ENCODE measurements at regions not wholly inside any gene's neighbourhood (a gene's known extent, or its start where the extent isn't known, plus 50 kb on each side); places are given as distances from the start of the nearest gene placed in this dataset.

GRCh38 chr2:150735894-150736498, 248.5 kb upstream of the RND3 start:
- no peaks in the 10 kb centered on the region for H3K27me3 Mint-ChIP-seq
- H3K9me3 Mint-ChIP-seq, result no peaks in the 10 kb centered on the region
- no peaks in the 10 kb centered on the region for H3K4me1 Mint-ChIP-seq
- no peak overlapping the region for H3K27ac Mint-ChIP-seq
- no peaks in the 10 kb centered on the region for H3K36me3 Mint-ChIP-seq (ENCODE audit: low read depth)
- ATAC-seq (no peak), DNase-seq (no peak)
- no peak overlapping the region for H3K4me3 Mint-ChIP-seq

GRCh38 chr2:150733051-150733618, 245.7 kb upstream of the RND3 start:
- H3K4me3 Mint-ChIP-seq, result no peak overlapping the region
- DNase-seq, result no peak
- H3K27me3 Mint-ChIP-seq, result peaks cover 2% of the 10 kb centered on the region
- H3K27ac Mint-ChIP-seq, result no peak overlapping the region
- H3K36me3 Mint-ChIP-seq (ENCODE audit: low read depth), result no peaks in the 10 kb centered on the region
- H3K9me3 Mint-ChIP-seq, result peaks cover 4% of the 10 kb centered on the region
- no peaks in the 10 kb centered on the region for H3K4me1 Mint-ChIP-seq
- no peak for ATAC-seq

DNA sequence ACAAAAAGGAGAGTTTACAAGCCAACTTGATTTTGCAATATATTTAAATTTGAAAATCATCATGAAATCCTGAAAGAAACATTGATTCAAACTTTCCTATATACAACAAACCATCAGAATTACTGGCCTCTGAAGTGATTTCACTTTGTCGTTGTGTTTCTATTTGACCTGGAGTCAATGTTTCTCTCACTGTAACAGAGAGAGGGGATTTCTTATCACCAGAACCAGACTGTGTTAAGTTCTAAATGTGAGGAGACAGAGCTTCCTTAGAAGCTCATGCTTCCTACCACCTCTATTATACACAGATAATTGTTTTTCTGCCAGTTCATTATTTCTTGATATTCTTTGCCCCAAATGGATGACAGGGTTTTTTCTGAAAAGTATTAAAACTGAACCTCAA, 245.0 kb upstream of the RND3 start:
- DNase-seq, result no peak
- no peak for ATAC-seq
- H3K27me3 Mint-ChIP-seq, result peaks cover 2% of the 10 kb centered on the region
- H3K9me3 Mint-ChIP-seq, result peaks cover 4% of the 10 kb centered on the region
- H3K4me1 Mint-ChIP-seq, result no peaks in the 10 kb centered on the region
- no peak overlapping the region for H3K27ac Mint-ChIP-seq
- no peak overlapping the region for H3K4me3 Mint-ChIP-seq
- no peaks in the 10 kb centered on the region for H3K36me3 Mint-ChIP-seq (ENCODE audit: low read depth)

DNA sequence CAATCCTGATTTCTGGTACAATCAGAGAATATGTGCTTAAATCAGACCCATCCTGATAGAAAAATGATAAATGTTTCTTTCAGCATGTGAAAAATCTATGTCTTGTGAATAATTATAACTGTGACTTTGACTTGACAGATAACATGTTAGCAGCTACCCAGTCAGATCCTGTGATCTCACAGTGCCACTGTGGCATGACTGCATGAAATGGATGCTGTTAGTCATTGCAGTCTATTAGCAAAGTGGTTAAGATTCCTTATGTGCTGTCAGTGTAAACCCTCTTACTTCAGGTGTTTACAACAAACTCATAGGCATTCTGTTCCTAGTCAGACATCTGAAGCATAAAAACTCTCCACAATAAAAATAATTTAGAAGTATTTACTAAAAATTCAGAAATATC, 244.6 kb upstream of the RND3 start:
- DNase-seq, result no peak
- no peaks in the 10 kb centered on the region for H3K4me1 Mint-ChIP-seq
- no peak overlapping the region for H3K4me3 Mint-ChIP-seq
- H3K27ac Mint-ChIP-seq, result no peak overlapping the region
- no peak for ATAC-seq
- no peaks in the 10 kb centered on the region for H3K36me3 Mint-ChIP-seq (ENCODE audit: low read depth)
- peaks cover 4% of the 10 kb centered on the region for H3K9me3 Mint-ChIP-seq
- peaks cover 2% of the 10 kb centered on the region for H3K27me3 Mint-ChIP-seq

- ATAC-seq, result no peak
- peaks cover 2% of the 10 kb centered on the region for H3K27me3 Mint-ChIP-seq
- peaks cover 4% of the 10 kb centered on the region for H3K9me3 Mint-ChIP-seq
- DNase-seq, result no peak
- no peak overlapping the region for H3K27ac Mint-ChIP-seq
- no peaks in the 10 kb centered on the region for H3K4me1 Mint-ChIP-seq
- no peak overlapping the region for H3K4me3 Mint-ChIP-seq
- H3K36me3 Mint-ChIP-seq (ENCODE audit: low read depth), result no peaks in the 10 kb centered on the region
Observed at GRCh38 chr2:150729495-150729955, 242.1 kb upstream of the RND3 start.

GRCh38 chr2:150718280-150718679, 230.8 kb upstream of the RND3 start:
- no peaks in the 10 kb centered on the region for H3K27me3 Mint-ChIP-seq
- no peaks in the 10 kb centered on the region for H3K4me1 Mint-ChIP-seq
- no peaks in the 10 kb centered on the region for H3K9me3 Mint-ChIP-seq
- no peaks in the 10 kb centered on the region for H3K36me3 Mint-ChIP-seq (ENCODE audit: low read depth)
- no peak for ATAC-seq
- no peak overlapping the region for H3K27ac Mint-ChIP-seq
- no peak overlapping the region for H3K4me3 Mint-ChIP-seq
- DNase-seq, result no peak

DNA sequence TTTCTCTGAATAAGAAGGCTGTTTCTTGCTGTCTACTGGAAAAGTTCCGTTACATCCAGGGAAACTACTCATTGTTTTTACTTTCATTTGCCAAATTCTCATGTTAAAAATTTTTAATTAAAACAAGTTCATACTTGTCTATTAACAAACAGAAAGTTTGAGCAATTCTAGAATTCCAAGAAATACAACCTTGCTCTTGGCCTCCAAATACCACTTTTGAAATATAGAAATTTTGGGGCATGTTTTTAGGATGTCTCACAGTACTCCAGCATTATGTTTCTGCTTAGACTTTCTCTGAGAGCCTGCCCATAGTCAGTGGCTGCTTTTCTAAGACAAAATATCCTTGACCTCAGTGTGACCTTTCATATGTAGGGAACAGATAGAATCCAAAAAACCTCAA, 228.7 kb upstream of the RND3 start:
- ATAC-seq (no peak), DNase-seq (no peak)
- Mint-ChIP-seq H3K27me3 (no peaks in the 10 kb centered on the region), H3K36me3 (ENCODE audit: low read depth) (no peaks in the 10 kb centered on the region), H3K4me3 (no peak overlapping the region), H3K4me1 (no peaks in the 10 kb centered on the region), H3K27ac (no peak overlapping the region), H3K9me3 (no peaks in the 10 kb centered on the region)

GRCh38 chr2:150715501-150715900, 228.0 kb upstream of the RND3 start:
- ATAC-seq, result no peak
- Mint-ChIP-seq H3K9me3 (no peaks in the 10 kb centered on the region), H3K27me3 (no peaks in the 10 kb centered on the region), H3K4me3 (no peak overlapping the region), H3K4me1 (no peaks in the 10 kb centered on the region), H3K36me3 (ENCODE audit: low read depth) (no peaks in the 10 kb centered on the region), H3K27ac (no peak overlapping the region)
- DNase-seq, result no peak

- Mint-ChIP-seq H3K36me3 (ENCODE audit: low read depth) (no peaks in the 10 kb centered on the region), H3K27ac (no peak overlapping the region), H3K27me3 (peaks cover 1% of the 10 kb centered on the region), H3K4me1 (no peaks in the 10 kb centered on the region), H3K4me3 (no peak overlapping the region), H3K9me3 (no peaks in the 10 kb centered on the region)
- ATAC-seq (no peak), DNase-seq (no peak)
Observed at GRCh38 chr2:150710916-150711315, 223.4 kb upstream of the RND3 start.

DNA sequence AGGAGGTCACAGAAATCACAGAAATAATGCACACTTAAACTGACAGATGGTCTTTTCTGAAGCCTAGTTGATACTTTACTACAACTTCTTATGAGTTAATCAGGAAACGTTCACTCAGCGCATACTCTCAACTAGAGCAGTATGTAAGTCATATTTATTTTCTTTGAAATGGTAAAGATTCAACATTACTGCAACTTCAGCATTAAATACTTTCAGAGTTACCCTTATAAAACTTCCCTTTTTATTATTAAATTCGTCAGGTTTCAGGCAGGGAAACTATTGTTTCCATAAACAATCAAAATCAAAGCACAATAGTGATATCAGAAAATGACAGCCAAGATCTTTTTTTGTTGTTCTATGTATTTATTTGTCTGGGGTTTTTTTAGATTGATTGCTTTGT, 222.6 kb upstream of the RND3 start:
- H3K27me3 Mint-ChIP-seq, result peaks cover 1% of the 10 kb centered on the region
- H3K36me3 Mint-ChIP-seq (ENCODE audit: low read depth), result no peaks in the 10 kb centered on the region
- DNase-seq, result no peak
- H3K4me1 Mint-ChIP-seq, result no peaks in the 10 kb centered on the region
- no peaks in the 10 kb centered on the region for H3K9me3 Mint-ChIP-seq
- no peak overlapping the region for H3K4me3 Mint-ChIP-seq
- no peak overlapping the region for H3K27ac Mint-ChIP-seq
- ATAC-seq, result no peak

- peaks cover 3% of the 10 kb centered on the region for H3K9me3 Mint-ChIP-seq
- no peaks in the 10 kb centered on the region for H3K4me1 Mint-ChIP-seq
- no peak overlapping the region for H3K27ac Mint-ChIP-seq
- DNase-seq (no peak), ATAC-seq (no peak)
- no peak overlapping the region for H3K4me3 Mint-ChIP-seq
- H3K27me3 Mint-ChIP-seq, result peaks cover 1% of the 10 kb centered on the region
- no peaks in the 10 kb centered on the region for H3K36me3 Mint-ChIP-seq (ENCODE audit: low read depth)
Observed at GRCh38 chr2:150706561-150706960, 219.1 kb upstream of the RND3 start.

DNA sequence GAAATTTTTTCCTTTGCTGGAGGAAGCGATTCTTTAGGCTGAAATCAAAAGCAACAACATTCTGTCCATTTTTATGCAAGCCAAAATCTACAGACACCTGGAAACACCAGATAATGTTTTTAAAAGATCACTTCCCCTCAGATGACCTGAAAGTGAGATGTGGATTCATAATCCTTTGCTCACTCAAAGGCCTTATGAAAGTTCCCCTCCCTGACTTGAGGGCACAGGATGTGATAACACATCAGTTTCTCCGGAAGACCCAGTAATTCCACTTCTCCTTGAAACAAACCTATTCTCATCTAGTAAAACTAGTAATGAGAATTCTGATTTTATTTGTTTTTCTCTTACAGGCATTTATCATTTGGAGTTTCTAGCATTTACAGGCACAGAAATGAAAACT, 218.3 kb upstream of the RND3 start:
- ATAC-seq (no peak), DNase-seq (no peak)
- Mint-ChIP-seq H3K36me3 (ENCODE audit: low read depth) (no peaks in the 10 kb centered on the region), H3K4me3 (no peak overlapping the region), H3K27me3 (peaks cover 1% of the 10 kb centered on the region), H3K4me1 (no peaks in the 10 kb centered on the region), H3K9me3 (peaks cover 3% of the 10 kb centered on the region), H3K27ac (no peak overlapping the region)

GRCh38 chr2:150705357-150705756, 217.9 kb upstream of the RND3 start:
- Mint-ChIP-seq H3K4me1 (no peaks in the 10 kb centered on the region), H3K27me3 (peaks cover 1% of the 10 kb centered on the region), H3K9me3 (peaks cover 3% of the 10 kb centered on the region), H3K36me3 (ENCODE audit: low read depth) (no peaks in the 10 kb centered on the region), H3K27ac (no peak overlapping the region), H3K4me3 (no peak overlapping the region)
- no peak for ATAC-seq
- DNase-seq, result no peak

GRCh38 chr2:150702791-150703190, 215.3 kb upstream of the RND3 start:
- DNase-seq (no peak), ATAC-seq (no peak)
- Mint-ChIP-seq H3K27ac (no peak overlapping the region), H3K4me3 (no peak overlapping the region), H3K4me1 (no peaks in the 10 kb centered on the region), H3K9me3 (peaks cover 3% of the 10 kb centered on the region), H3K27me3 (no peaks in the 10 kb centered on the region), H3K36me3 (ENCODE audit: low read depth) (no peaks in the 10 kb centered on the region)

DNA sequence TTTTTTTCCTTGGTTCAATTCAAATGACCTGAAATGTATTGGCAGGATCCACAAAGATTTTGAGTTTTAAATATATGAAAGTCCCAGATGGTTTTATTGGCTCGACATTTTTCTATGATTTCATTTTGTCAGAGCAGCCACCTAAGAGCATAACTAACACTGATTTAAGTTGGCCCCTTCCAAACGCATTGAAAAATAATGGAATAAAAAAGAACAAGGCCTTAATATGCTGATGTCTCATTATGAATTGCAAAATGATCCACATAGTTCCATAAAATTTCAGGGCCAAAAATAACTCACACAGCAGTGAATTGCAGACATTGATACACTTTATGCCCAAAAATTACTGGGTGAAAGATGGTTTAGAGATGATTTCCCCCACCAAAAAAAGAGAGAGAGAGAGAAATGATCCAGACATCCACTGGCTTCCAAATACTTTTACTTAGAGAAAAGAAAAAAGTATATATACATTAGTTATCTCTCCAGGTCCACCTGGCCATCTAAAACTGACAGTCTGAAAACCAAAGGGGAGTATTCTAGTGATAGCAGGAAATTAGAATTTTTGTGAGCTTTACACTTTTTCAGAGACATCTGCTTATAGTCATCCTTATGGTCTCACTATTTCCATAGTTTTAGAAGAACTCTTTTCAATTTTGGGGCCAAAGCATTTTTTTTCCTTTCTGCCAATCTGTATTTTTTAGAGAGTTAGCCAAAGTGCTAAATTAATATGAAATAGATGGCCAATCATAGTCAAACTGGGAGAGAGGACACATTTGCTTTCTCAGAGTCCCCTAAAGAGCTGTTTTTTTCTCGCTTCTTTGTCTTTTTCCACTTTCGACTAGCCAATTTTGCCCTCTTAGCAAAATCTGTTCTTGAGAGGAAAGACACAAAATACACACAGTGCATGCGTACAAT, 213.5 kb upstream of the RND3 start:
- H3K4me1 Mint-ChIP-seq, result no peaks in the 10 kb centered on the region

More for the DNA sequence above, 213.5 kb upstream of the RND3 start:
- Mint-ChIP-seq H3K27me3 (no peaks in the 10 kb centered on the region), H3K36me3 (ENCODE audit: low read depth) (no peaks in the 10 kb centered on the region), H3K9me3 (peaks cover 3% of the 10 kb centered on the region), H3K4me3 (no peak overlapping the region), H3K27ac (no peak overlapping the region)
- ATAC-seq (no peak), DNase-seq (no peak)

Measured in activated naive CD8-positive, alpha-beta T cell treated with anti-CD3 and anti-CD28 coated beads, Interleukin-2, amount 50 U/mL, for 24 hours (primary cell).